DND-41 (cell line): ENCODE measurements at regions not wholly inside any gene's neighbourhood (a gene's known extent, or its start where the extent isn't known, plus 50 kb on each side); places are given as distances from the start of the nearest gene placed in this dataset.
"Not testable (repeated sequence)": the region's sequence is repeated elsewhere in the genome, so short reads cannot be mapped to it uniquely, and the experiment has no call there.

Experiments
- ATAC-seq: fragments of 200-7000 bp; cut with Tn5 transposase; 3 replicates; pipeline ENCODE4 v1.9.1; 2021; ENCODE audit warnings: low read depth; ENCODE audit not compliant: insufficient read depth
- DNase-seq: peaks from one replicate; pipeline ENCODE4 v3.0.0-alpha.2; 2020
- H2AFZ ChIP-seq: 2 replicates; pipeline ENCODE4 v1.6.0; 2012; ENCODE audit warnings: low read depth, low read length
- H3K27ac ChIP-seq: 2 replicates; pipeline ENCODE4 v1.5.1; 2012; ENCODE audit warnings: low read length, inconsistent platforms
- H3K27me3 ChIP-seq: fragments of 200-600 bp; sonication (generic); 2 replicates; pipeline ENCODE4 v1.6.0; 2012; ENCODE audit warnings: low read length, mild to moderate bottlenecking, inconsistent platforms; ENCODE audit not compliant: insufficient read depth, poor library complexity
- H3K36me3 ChIP-seq: 2 replicates; pipeline ENCODE4 v1.5.1; 2012; ENCODE audit warnings: low read length, inconsistent platforms; ENCODE audit not compliant: insufficient read depth
- H3K4me1 ChIP-seq: 2 replicates; pipeline ENCODE4 v1.5.1; 2012; ENCODE audit warnings: mild to moderate bottlenecking, low read length; ENCODE audit not compliant: insufficient read depth
- H3K4me2 ChIP-seq: 2 replicates; pipeline ENCODE4 v1.6.0; 2012; ENCODE audit warnings: mild to moderate bottlenecking, moderate library complexity, low read length, inconsistent platforms; ENCODE audit not compliant: insufficient read depth
- H3K4me3 ChIP-seq, 2 experiments: fragments of 200-600 bp in 1 of 2; shearing (Covaris generic) in 1 of 2; 2 replicates each; pipeline ENCODE4 v1.5.1; 2012 to 2016; ENCODE audit warnings: inconsistent platforms in 2 of 2, low read length in 2 of 2, mild to moderate bottlenecking in 2 of 2, low read depth in 1 of 2, moderate library complexity in 1 of 2
- H3K79me2 ChIP-seq: 2 replicates; pipeline ENCODE4 v1.6.0; 2012; ENCODE audit warnings: low read length, inconsistent platforms; ENCODE audit not compliant: insufficient read depth
- H3K9ac ChIP-seq: 2 replicates; pipeline ENCODE4 v1.6.0; 2012; ENCODE audit warnings: low read depth, mild to moderate bottlenecking, inconsistent platforms, low read length, moderate library complexity
- H3K9me3 ChIP-seq: 2 replicates; pipeline ENCODE4 v1.5.1; 2012; ENCODE audit warnings: low read length, moderate library complexity, mild to moderate bottlenecking, inconsistent platforms; ENCODE audit not compliant: insufficient read depth, severe bottlenecking
- H4K20me1 ChIP-seq: 2 replicates; pipeline ENCODE4 v1.6.0; 2012; ENCODE audit warnings: low read length; ENCODE audit not compliant: insufficient read depth
- EZH2 ChIP-seq: IDR thresholded peaks from 3 replicates; pipeline ENCODE4 v1.6.1; 2012; ENCODE audit warnings: borderline replicate concordance, low read depth, mild to moderate bottlenecking, moderate library complexity, low read length, inconsistent platforms; ENCODE audit not compliant: severe bottlenecking
- TF ChIP-seq, protein P1 (sequence below): IDR thresholded peaks from 2 replicates; pipeline ENCODE4 v1.5.1; 2012; ENCODE audit warnings: borderline replicate concordance, low read length, moderate library complexity, mild to moderate bottlenecking; ENCODE audit not compliant: poor library complexity, severe bottlenecking; ENCODE audit errors: extremely low read depth

DNA sequence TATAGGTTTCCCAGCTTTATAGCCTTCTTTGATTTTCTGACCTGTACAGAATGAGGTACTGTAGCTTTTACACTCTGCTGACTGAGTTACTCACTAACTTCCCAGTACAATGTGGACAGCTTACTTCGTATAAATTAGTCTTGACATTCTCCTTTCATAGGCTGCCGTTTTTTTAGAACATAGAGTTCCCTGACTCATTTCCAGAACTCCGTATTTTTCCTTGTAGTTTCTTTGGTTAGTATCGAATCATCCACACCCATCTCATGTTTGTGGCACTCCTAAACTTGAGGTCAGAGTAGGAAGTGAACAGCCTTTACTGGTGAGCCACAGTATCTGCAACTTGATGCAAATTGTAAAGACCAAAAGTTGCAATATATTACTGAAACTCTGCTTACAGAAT is 303.9 kb downstream of the SLITRK5 start:
- H3K9ac ChIP-seq = no peak overlapping the region
- no peaks in the 10 kb centered on the region for H3K36me3 ChIP-seq
- TF ChIP-seq EZH2 = no peak
- TF ChIP-seq, protein P1, sequence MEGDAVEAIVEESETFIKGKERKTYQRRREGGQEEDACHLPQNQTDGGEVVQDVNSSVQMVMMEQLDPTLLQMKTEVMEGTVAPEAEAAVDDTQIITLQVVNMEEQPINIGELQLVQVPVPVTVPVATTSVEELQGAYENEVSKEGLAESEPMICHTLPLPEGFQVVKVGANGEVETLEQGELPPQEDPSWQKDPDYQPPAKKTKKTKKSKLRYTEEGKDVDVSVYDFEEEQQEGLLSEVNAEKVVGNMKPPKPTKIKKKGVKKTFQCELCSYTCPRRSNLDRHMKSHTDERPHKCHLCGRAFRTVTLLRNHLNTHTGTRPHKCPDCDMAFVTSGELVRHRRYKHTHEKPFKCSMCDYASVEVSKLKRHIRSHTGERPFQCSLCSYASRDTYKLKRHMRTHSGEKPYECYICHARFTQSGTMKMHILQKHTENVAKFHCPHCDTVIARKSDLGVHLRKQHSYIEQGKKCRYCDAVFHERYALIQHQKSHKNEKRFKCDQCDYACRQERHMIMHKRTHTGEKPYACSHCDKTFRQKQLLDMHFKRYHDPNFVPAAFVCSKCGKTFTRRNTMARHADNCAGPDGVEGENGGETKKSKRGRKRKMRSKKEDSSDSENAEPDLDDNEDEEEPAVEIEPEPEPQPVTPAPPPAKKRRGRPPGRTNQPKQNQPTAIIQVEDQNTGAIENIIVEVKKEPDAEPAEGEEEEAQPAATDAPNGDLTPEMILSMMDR = no peak
- ATAC-seq = no peak
- H3K9me3 ChIP-seq = no peaks in the 10 kb centered on the region
- H3K4me1 ChIP-seq = no peaks in the 10 kb centered on the region
- H3K4me3 ChIP-seq = no peak overlapping the region
- no peaks in the 10 kb centered on the region for H3K27me3 ChIP-seq
- no peaks in the 10 kb centered on the region for H3K79me2 ChIP-seq
- no peak for DNase-seq
- no peak overlapping the region for H3K4me2 ChIP-seq
- no peak overlapping the region for H3K27ac ChIP-seq
- no peak overlapping the region for H2AFZ ChIP-seq
- no peaks in the 10 kb centered on the region for H4K20me1 ChIP-seq

DNA sequence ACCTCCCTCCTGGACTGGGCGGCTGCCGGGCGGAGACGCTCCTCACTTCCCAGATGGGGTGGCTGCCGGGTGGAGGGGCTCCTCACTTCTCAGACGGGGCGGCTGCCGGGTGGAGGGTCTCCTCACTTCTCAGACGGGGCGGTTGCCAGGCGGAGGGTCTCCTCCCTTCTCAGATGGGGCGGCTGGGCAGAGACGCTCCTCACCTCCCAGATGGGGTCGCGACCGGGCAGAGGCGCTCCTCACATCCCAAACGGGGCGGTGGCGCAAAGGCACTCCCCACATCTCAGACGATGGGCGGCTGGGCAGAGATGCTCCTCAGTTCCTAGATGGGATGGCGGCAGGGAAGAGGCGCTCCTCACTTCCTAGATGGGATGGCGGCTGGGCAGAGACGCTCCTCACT is 305.5 kb downstream of the SLITRK5 start:
- not testable (repeated sequence) for DNase-seq, H3K79me2 ChIP-seq, H3K9me3 ChIP-seq, H3K4me2 ChIP-seq, H3K9ac ChIP-seq, H4K20me1 ChIP-seq, H3K4me3 ChIP-seq, H3K27ac ChIP-seq, ATAC-seq, H2AFZ ChIP-seq, H3K36me3 ChIP-seq, H3K27me3 ChIP-seq, H3K4me1 ChIP-seq

DNA sequence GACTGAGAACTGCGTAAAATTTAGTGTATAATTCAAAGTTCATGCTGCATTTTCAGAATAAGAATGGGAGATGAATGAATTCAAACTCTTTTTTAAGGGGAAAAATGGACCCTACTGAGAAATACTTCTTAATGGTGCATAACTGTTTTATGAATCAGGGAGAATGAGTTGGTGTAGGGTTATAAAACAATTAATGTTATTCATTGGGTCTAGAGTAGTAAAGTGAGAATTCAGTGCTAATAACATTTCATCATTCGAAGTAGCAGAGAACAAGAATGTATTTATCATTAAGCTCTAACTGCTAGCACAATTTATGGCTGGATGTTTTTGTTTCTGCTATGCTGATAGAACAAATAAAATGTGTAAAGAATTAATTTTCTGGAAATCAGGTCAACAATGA is 310.2 kb downstream of the SLITRK5 start:
- Histone ChIP-seq H3K79me2 (no peaks in the 10 kb centered on the region), H3K9ac (no peak overlapping the region), H3K4me1 (no peaks in the 10 kb centered on the region), H2AFZ (no peak overlapping the region), H3K4me3 (no peak overlapping the region), H3K4me2 (no peak overlapping the region), H3K27ac (no peak overlapping the region), H3K36me3 (no peaks in the 10 kb centered on the region), H3K9me3 (peaks cover 2% of the 10 kb centered on the region), H3K27me3 (no peaks in the 10 kb centered on the region), H4K20me1 (no peaks in the 10 kb centered on the region)
- DNase-seq = no peak
- TF ChIP-seq, protein P1 = no peak
- no peak for TF ChIP-seq EZH2
- ATAC-seq = no peak

DNA sequence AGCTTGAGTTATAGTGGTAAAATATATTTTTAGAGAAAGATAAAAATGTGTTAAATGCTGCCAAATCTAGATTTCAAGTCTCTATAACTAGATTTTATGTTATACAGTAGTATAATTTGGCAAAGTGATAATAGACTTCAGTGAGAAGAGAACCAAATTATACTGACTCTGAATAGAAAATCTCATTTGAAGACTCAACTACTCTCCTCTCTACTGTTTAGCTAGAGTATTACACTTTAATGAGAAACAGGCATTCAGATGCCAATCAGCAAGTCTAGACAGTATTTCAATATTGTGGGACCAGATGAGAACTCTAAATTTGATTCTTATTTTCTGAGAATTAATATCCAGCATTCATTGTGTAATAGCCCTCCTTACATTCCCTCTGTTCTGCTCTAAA is 311.2 kb downstream of the SLITRK5 start:
- H3K9me3 ChIP-seq = peaks cover 2% of the 10 kb centered on the region
- no peak for DNase-seq
- no peaks in the 10 kb centered on the region for H3K79me2 ChIP-seq
- ATAC-seq = no peak
- no peaks in the 10 kb centered on the region for H3K36me3 ChIP-seq
- H3K9ac ChIP-seq = no peak overlapping the region
- no peaks in the 10 kb centered on the region for H4K20me1 ChIP-seq
- H3K4me3 ChIP-seq = no peak overlapping the region
- no peaks in the 10 kb centered on the region for H3K27me3 ChIP-seq
- no peaks in the 10 kb centered on the region for H3K4me1 ChIP-seq
- no peak for TF ChIP-seq EZH2
- H3K4me2 ChIP-seq = no peak overlapping the region
- no peak overlapping the region for H3K27ac ChIP-seq
- no peak overlapping the region for H2AFZ ChIP-seq
